GM12874 (cell line): ENCODE measurements at regions not wholly inside any gene's neighbourhood (a gene's known extent, or its start where the extent isn't known, plus 50 kb on each side); places are given as distances from the start of the nearest gene placed in this dataset.

Experiments
- TF ChIP-seq, protein P1 (sequence below): IDR thresholded peaks from 2 replicates; pipeline ENCODE4 v1.5.1; 2011; ENCODE audit warnings: low read depth, mild to moderate bottlenecking, control low read depth, low read length, moderate library complexity; ENCODE audit not compliant: insufficient read depth

DNA sequence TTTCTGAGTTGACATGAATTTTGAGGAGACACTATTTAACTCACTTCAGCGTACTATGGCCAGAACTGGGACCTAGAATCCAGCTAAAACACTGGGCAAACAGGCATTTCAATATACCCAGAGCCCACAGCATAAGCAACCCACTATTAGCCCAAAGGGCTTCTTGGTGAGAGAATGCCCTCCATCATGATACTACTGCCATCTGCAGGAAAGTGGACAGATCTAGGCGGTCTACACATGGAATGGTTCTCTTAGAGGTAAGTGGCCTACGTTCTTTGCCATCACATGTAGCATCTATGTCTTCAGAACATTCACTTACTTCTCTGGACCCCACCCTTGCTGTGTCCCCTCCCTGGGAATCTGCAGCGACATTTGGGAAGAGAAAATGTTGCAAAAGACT, 181.3 kb upstream of the LINC00305 start:
- TF ChIP-seq, protein P1, sequence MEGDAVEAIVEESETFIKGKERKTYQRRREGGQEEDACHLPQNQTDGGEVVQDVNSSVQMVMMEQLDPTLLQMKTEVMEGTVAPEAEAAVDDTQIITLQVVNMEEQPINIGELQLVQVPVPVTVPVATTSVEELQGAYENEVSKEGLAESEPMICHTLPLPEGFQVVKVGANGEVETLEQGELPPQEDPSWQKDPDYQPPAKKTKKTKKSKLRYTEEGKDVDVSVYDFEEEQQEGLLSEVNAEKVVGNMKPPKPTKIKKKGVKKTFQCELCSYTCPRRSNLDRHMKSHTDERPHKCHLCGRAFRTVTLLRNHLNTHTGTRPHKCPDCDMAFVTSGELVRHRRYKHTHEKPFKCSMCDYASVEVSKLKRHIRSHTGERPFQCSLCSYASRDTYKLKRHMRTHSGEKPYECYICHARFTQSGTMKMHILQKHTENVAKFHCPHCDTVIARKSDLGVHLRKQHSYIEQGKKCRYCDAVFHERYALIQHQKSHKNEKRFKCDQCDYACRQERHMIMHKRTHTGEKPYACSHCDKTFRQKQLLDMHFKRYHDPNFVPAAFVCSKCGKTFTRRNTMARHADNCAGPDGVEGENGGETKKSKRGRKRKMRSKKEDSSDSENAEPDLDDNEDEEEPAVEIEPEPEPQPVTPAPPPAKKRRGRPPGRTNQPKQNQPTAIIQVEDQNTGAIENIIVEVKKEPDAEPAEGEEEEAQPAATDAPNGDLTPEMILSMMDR: peak; percentile 51; the same call in 1 of the 2 replicates

DNA sequence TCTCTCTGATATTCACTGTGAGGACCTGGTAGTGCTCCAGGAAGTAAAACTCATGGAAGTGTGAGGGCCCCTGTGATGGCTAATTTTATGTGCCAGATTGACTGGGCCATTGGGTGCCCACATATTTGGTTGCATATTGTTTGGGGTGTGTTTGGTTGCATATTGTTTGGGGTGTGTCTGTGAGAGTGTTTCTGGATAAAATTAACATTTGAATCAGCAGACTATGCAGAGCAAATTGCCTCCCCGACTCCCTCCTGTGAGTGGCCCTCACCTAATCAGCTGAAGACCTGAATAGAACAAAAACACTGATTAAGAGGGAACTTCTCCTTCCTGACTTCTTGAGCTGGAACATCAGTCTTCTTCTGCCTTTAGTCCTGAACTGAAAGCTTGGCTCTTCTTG, 173.3 kb upstream of the LINC00305 start:
- TF ChIP-seq, protein P1: no peak

DNA sequence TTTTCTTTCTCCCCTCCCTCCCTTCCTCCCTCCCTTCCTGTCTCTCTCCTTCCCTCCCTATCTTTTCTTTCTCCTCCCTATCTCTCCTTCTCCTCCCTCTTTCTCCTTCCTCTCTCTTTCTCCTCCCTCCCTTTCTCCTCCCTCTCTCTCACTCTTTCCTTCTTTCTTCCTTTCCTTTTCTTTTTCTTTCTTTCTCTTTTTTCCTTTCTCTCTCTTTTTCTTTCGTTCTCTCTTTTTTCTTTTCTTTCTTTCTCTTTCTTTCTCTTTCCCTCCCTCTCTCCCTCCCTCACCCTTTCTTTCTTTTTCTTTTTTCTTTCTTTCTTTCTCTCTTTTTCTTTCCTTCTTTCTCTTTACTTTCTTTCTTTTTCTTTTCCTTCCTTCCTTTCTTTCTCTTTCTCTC, 169.7 kb upstream of the LINC00305 start:
- TF ChIP-seq, protein P1: no peak

GRCh38 chr18:64311859-64312258, 163.0 kb upstream of the LINC00305 start:
- TF ChIP-seq, protein P1: no peak

GRCh38 chr18:64295839-64296238, 147.0 kb upstream of the LINC00305 start:
- TF ChIP-seq, protein P1: no peak

DNA sequence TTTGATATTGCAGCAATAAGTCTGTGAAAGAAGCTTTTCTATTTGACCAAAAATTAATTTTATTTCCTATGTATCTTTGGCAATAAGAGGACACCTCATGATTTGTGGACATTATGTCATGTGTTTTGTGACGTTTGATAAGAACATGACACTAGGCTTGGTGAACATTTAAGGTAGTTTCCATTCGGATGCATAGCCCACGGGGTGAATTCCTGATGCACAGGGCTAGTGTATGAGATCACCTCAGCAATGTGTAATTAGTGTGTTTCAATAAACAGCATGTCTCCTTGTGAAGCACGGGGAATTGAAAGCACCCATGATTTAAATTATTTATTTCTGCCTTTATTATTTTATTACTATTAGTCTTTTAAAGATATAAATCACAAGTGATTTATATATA, 146.1 kb upstream of the LINC00305 start:
- TF ChIP-seq, protein P1: no peak

DNA sequence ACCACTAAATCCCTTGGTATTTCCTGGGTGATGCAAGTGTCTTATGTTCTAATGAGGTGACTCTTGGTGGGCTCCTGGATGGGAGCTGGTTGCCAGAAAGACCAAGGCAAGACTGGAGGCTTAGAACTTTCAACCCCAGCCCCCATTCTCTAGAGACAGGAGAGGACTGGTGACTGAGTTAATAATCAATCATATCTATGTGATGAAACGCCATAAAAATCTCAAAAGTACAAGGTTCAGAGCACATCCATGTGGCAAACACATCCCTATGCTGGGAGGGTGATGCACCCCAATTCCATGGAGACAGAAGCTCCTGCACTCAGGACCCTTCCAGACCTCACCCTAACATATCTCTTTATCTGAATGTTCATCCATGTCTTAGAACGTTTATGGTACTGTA, 139.5 kb upstream of the LINC00305 start:
- TF ChIP-seq, protein P1: no peak

- TF ChIP-seq, protein P1: no peak
These were observed 139.0 kb upstream of the LINC00305 start for GRCh38 chr18:64287926-64288325.
